CD14-positive monocyte (primary cell): ENCODE measurements at regions not wholly inside any gene's neighbourhood (a gene's known extent, or its start where the extent isn't known, plus 50 kb on each side); places are given as distances from the start of the nearest gene placed in this dataset.

Experiments
- DNase-seq, 3 donors: peaks; one replicate each; pipeline ENCODE4 v3.0.0-alpha.2; 2011 to 2022
- H2AFZ ChIP-seq: 2 replicates; pipeline ENCODE4 v1.6.0; 2012; ENCODE audit warnings: mild to moderate bottlenecking, low read depth, low read length, inconsistent platforms; ENCODE audit not compliant: insufficient read depth, poor library complexity, severe bottlenecking
- H3K27ac ChIP-seq, 2 donors: 1 replicate in 1 of 2; 2 replicates in 1 of 2; pipeline ENCODE4 v1.5.1; 2012 to 2013; ENCODE audit warnings: low read length in 2 of 2, control low read depth in 1 of 2, inconsistent platforms in 1 of 2, low read depth in 1 of 2, mild to moderate bottlenecking in 1 of 2
- H3K27me3 ChIP-seq, 2 donors: one replicate each; pipeline versions ENCODE4 v1.6.0 to v1.6.1; 2011 to 2013; ENCODE audit warnings: low read length in 2 of 2; ENCODE audit not compliant: control insufficient read depth in 2 of 2, insufficient read depth in 2 of 2
- H3K36me3 ChIP-seq, 2 donors: replicated peaks in 1 of 2; 1 replicate in 1 of 2; 2 replicates in 1 of 2; pipeline versions ENCODE4 v1.5.1 to v1.6.1; 2012 to 2013; ENCODE audit warnings: low read length in 2 of 2, control low read depth in 1 of 2, inconsistent platforms in 1 of 2, mild to moderate bottlenecking in 1 of 2; ENCODE audit not compliant: insufficient read depth in 2 of 2, control insufficient read depth in 1 of 2
- H3K4me1 ChIP-seq, 2 donors: 1 replicate in 1 of 2; 2 replicates in 1 of 2; pipeline versions ENCODE4 v1.5.1 to v1.6.1; 2012 to 2013; ENCODE audit warnings: low read length in 2 of 2, control low read depth in 1 of 2, inconsistent platforms in 1 of 2, mild to moderate bottlenecking in 1 of 2, moderate library complexity in 1 of 2; ENCODE audit not compliant: insufficient read depth in 2 of 2, control insufficient read depth in 1 of 2
- H3K4me2 ChIP-seq: replicated peaks from 2 replicates; pipeline ENCODE3; 2012; ENCODE audit warnings: low read length, moderate library complexity, mild to moderate bottlenecking; ENCODE audit not compliant: poor library complexity, severe bottlenecking; ENCODE audit errors: extremely low read depth
- H3K4me3 ChIP-seq, 3 experiments: fragments of 200-600 bp in 1 of 3; sonication (generic) in 1 of 3; replicated peaks in 1 of 3; 1 replicate in 2 of 3; 2 replicates in 1 of 3; pipeline ENCODE4 v1.5.1; 2011 to 2013; ENCODE audit warnings: low read length in 3 of 3, mild to moderate bottlenecking in 3 of 3, control low read depth in 2 of 3, low read depth in 2 of 3, inconsistent platforms in 1 of 3, moderate library complexity in 1 of 3
- H3K79me2 ChIP-seq: 2 replicates; pipeline ENCODE4 v1.6.0; 2012; ENCODE audit warnings: mild to moderate bottlenecking, control low read depth, inconsistent platforms, low read length, moderate library complexity; ENCODE audit not compliant: insufficient read depth
- H3K9ac ChIP-seq: 2 replicates; pipeline ENCODE4 v1.6.0; 2017; ENCODE audit warnings: low read length, mild to moderate bottlenecking; ENCODE audit not compliant: insufficient read depth, poor library complexity, severe bottlenecking
- H3K9me3 ChIP-seq, 2 donors: replicated peaks in 1 of 2; 1 replicate in 1 of 2; 2 replicates in 1 of 2; pipeline versions ENCODE4 v1.5.1 to v1.6.1; 2012 to 2013; ENCODE audit warnings: low read length in 2 of 2, control low read depth in 1 of 2; ENCODE audit not compliant: control insufficient read depth in 1 of 2, insufficient read depth in 1 of 2
- H4K20me1 ChIP-seq: 2 replicates; pipeline ENCODE4 v1.6.0; 2012; ENCODE audit warnings: mild to moderate bottlenecking, low read length, control low read depth, moderate library complexity; ENCODE audit not compliant: insufficient read depth
- H3K27ac Mint-ChIP-seq, 7 donors: one replicate each; pipeline ENCODE4 v1.8.0; 2020; ENCODE audit warnings: mild to moderate bottlenecking in 7 of 7, mixed read lengths in 7 of 7, moderate library complexity in 6 of 7, inconsistent platforms in 2 of 7
- H3K27me3 Mint-ChIP-seq, 3 donors: one replicate each; pipeline ENCODE4 v1.8.0; 2021 to 2022; ENCODE audit warnings: low read depth in 3 of 3, mild to moderate bottlenecking in 3 of 3, mixed read lengths in 3 of 3, moderate library complexity in 3 of 3, inconsistent platforms in 1 of 3
- H3K36me3 Mint-ChIP-seq, 2 donors: one replicate each; pipeline ENCODE4 v1.8.0; 2020; ENCODE audit warnings: mixed read lengths in 2 of 2, inconsistent platforms in 1 of 2, mild to moderate bottlenecking in 1 of 2
- H3K4me1 Mint-ChIP-seq: one replicate; pipeline ENCODE4 v1.8.0; 2020; ENCODE audit warnings: mild to moderate bottlenecking, mixed read lengths
- H3K4me3 Mint-ChIP-seq, 2 donors: one replicate each; pipeline ENCODE4 v1.8.0; 2020; ENCODE audit warnings: mild to moderate bottlenecking in 2 of 2, mixed read lengths in 2 of 2, moderate library complexity in 1 of 2
- H3K9me3 Mint-ChIP-seq, 7 donors: one replicate each; pipeline ENCODE4 v1.8.0; 2020 to 2022; ENCODE audit warnings: mixed read lengths in 7 of 7, mild to moderate bottlenecking in 6 of 7, moderate library complexity in 6 of 7, inconsistent platforms in 2 of 7
- WGBS: methylation state at CpG from one replicate; pipeline ENCODE4 v1.1.5; 2013; ENCODE audit warnings: missing lambda C conversion rate; ENCODE audit not compliant: insufficient coverage; 5-methylcytosine and 5-hydroxymethylcytosine counted together
- intact Hi-C, 2 donors: fragments of 100-400 bp; cut with micrococcal nuclease; formaldehyde crosslinking; loops; one replicate each; pipeline versions ENCODE4 v1.15.0 to v1.15.1; 2023
- TF ChIP-seq, protein P1 (sequence below): fragments of 200-600 bp; IDR thresholded peaks from one replicate; pipeline ENCODE4 v1.8.0; 2022; ENCODE audit warnings: antibody characterized with exemption, mild to moderate bottlenecking

DNA sequence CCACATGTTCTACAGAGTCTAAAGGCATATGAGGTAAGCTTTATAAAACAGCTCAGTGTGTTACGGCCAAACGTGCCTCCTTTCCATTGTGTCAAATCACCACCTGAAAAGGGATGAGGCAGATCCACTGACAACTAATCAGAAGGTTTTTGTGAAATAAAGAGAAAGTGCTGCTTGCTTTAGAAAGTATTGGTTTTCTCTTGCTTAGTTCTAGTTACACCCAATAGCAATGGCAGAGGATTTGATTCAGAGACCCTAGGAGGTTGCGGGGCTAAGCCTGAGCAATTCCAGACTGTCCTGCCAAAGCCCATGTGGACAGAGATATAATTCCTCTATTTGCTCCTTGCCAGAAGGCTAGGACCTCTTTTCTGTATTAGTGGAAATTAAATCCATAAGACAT, 125.5 kb downstream of the SPRY1 start:
- Histone ChIP-seq H3K27me3 (no peaks in the 10 kb centered on the region), H3K36me3 (no peaks in the 10 kb centered on the region), H3K4me3 (no peak overlapping the region), H3K27ac (no peak overlapping the region), H3K4me1 (no peaks in the 10 kb centered on the region), H3K9me3 (no peaks in the 10 kb centered on the region), H3K79me2 (no peaks in the 10 kb centered on the region), H4K20me1 (no peaks in the 10 kb centered on the region), H3K4me2 (no peak overlapping the region), H2AFZ (no peak overlapping the region), H3K9ac (no peak overlapping the region)
- no CpG with 5 or more reads among the region's 3 CpGs for WGBS
- intact Hi-C loops, result no loop called here
- no peaks in the 10 kb centered on the region for H3K4me1 Mint-ChIP-seq
- no peaks in the 10 kb centered on the region for H3K9me3 Mint-ChIP-seq
- peaks cover 0 to 2% (median 0%) of the 10 kb centered on the region in 3 donors for H3K27me3 Mint-ChIP-seq
- H3K36me3 Mint-ChIP-seq, result no peaks in the 10 kb centered on the region
- no peak for DNase-seq
- TF ChIP-seq, protein P1, sequence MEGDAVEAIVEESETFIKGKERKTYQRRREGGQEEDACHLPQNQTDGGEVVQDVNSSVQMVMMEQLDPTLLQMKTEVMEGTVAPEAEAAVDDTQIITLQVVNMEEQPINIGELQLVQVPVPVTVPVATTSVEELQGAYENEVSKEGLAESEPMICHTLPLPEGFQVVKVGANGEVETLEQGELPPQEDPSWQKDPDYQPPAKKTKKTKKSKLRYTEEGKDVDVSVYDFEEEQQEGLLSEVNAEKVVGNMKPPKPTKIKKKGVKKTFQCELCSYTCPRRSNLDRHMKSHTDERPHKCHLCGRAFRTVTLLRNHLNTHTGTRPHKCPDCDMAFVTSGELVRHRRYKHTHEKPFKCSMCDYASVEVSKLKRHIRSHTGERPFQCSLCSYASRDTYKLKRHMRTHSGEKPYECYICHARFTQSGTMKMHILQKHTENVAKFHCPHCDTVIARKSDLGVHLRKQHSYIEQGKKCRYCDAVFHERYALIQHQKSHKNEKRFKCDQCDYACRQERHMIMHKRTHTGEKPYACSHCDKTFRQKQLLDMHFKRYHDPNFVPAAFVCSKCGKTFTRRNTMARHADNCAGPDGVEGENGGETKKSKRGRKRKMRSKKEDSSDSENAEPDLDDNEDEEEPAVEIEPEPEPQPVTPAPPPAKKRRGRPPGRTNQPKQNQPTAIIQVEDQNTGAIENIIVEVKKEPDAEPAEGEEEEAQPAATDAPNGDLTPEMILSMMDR, result no peak
- no peak overlapping the region for H3K4me3 Mint-ChIP-seq
- no peak overlapping the region for H3K27ac Mint-ChIP-seq

DNA sequence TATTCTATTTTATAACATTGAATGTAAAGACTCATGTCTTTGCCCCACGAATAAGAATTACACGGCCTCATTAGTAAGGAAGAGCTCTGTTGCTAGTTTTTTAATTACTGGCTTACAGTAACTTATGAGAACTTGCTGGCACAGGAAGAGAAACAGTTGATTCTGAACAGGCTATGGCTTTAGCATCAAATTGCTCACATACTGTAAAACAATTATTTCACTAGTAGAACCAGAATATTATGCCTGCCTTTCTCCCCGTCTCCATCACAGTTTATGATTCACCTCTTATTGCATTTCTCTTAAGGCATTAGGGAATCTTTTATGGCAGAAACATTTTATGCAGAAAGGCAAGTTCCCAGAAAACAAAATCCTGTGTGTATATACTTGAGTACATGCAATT, 126.1 kb downstream of the SPRY1 start:
- Histone ChIP-seq H2AFZ (no peak overlapping the region), H3K4me3 (no peak overlapping the region), H3K27ac (no peak overlapping the region), H4K20me1 (no peaks in the 10 kb centered on the region), H3K4me1 (no peaks in the 10 kb centered on the region), H3K4me2 (no peak overlapping the region), H3K79me2 (no peaks in the 10 kb centered on the region), H3K36me3 (no peaks in the 10 kb centered on the region), H3K27me3 (no peaks in the 10 kb centered on the region), H3K9ac (no peak overlapping the region), H3K9me3 (no peaks in the 10 kb centered on the region)
- Mint-ChIP-seq H3K9me3 (no peaks in the 10 kb centered on the region), H3K4me3 (no peak overlapping the region), H3K4me1 (no peaks in the 10 kb centered on the region), H3K36me3 (no peaks in the 10 kb centered on the region), H3K27ac (no peak overlapping the region), H3K27me3 (peaks cover 0 to 2% (median 0%) of the 10 kb centered on the region in 3 donors)
- TF ChIP-seq, protein P1, result no peak
- 94% methylated on average over 2 of the region's 3 CpGs for WGBS
- intact Hi-C loops, result no loop called here
- no peak for DNase-seq
